H1 (cell line): ENCODE measurements at regions not wholly inside any gene's neighbourhood (a gene's known extent, or its start where the extent isn't known, plus 50 kb on each side); places are given as distances from the start of the nearest gene placed in this dataset.

Experiments used
- CTCF ChIA-PET: fragments of 300-600 bp; sonication (Branson Sonifier 250); formaldehyde crosslinking; loops from one replicate; lab custom pipeline; 2021; ENCODE audit not compliant: partially characterized antibody; lab: Charles Lee
- POLR2A ChIA-PET: fragments of 300-600 bp; sonication (Branson Sonifier 250); formaldehyde crosslinking; loops from one replicate; lab custom pipeline; 2021; ENCODE audit warnings: inconsistent platforms; ENCODE audit not compliant: partially characterized antibody; lab: Charles Lee
- DNase-seq, 2 experiments: peaks; one replicate each; pipeline versions ENCODE4 v3.0.0 to v3.0.0-alpha.2; 2010 to 2022; ENCODE audit warnings: low spot score in 2 of 2, low read depth in 1 of 2, mixed read lengths in 1 of 2
- FAIRE-seq: peaks from 2 replicates; lab custom pipeline; 2011; peaks lifted over from hg19 to GRCh38; lab: Jason Lieb, UNC
- H2AFZ ChIP-seq: 2 replicates; pipeline ENCODE4 v1.8.1; 2012; ENCODE audit warnings: low read length, inconsistent platforms
- H2AK5ac ChIP-seq: 2 replicates; pipeline ENCODE4 v1.6.1; 2013; ENCODE audit warnings: low read depth, low read length
- H2BK120ac ChIP-seq: replicated peaks from 2 replicates; pipeline ENCODE3; 2013; ENCODE audit warnings: low read depth, low read length, inconsistent platforms
- H2BK12ac ChIP-seq: 2 replicates; pipeline ENCODE4 v1.6.1; 2013; ENCODE audit warnings: low read depth, low read length
- H2BK15ac ChIP-seq: 2 replicates; pipeline ENCODE4 v1.6.1; 2013; ENCODE audit warnings: low read length
- H2BK20ac ChIP-seq: 2 replicates; pipeline ENCODE4 v1.6.1; 2013; ENCODE audit warnings: low read length
- H2BK5ac ChIP-seq: 2 replicates; pipeline ENCODE4 v1.6.1; 2013; ENCODE audit warnings: low read depth, low read length
- H3K14ac ChIP-seq: 2 replicates; pipeline ENCODE4 v1.6.1; 2013; ENCODE audit warnings: inconsistent platforms; ENCODE audit not compliant: insufficient read length
- H3K18ac ChIP-seq: 2 replicates; pipeline ENCODE4 v1.6.1; 2013; ENCODE audit warnings: low read length; ENCODE audit errors: extremely low read depth
- H3K23ac ChIP-seq: 2 replicates; pipeline ENCODE4 v1.6.1; 2013; ENCODE audit warnings: inconsistent platforms; ENCODE audit not compliant: insufficient read length
- H3K23me2 ChIP-seq: 2 replicates; pipeline ENCODE4 v1.6.1; 2013; ENCODE audit warnings: low read depth, low read length
- H3K27ac ChIP-seq: 2 replicates; pipeline ENCODE4 v1.6.1; 2011; ENCODE audit warnings: low read depth, low read length, inconsistent platforms
- H3K27me3 ChIP-seq, 4 experiments: replicated peaks in 1 of 4; 1 replicate in 1 of 4; 2 replicates in 3 of 4; pipeline versions ENCODE4 v1.6.1 to v1.8.1; 2011 to 2013; ENCODE audit warnings: low read length in 3 of 4, mild to moderate bottlenecking in 3 of 4, inconsistent platforms in 2 of 4, mixed read lengths in 2 of 4, moderate library complexity in 1 of 4; ENCODE audit not compliant: control insufficient read depth in 3 of 4, insufficient read depth in 3 of 4; ENCODE audit errors: extremely low read depth in 1 of 4
- H3K36me3 ChIP-seq, 4 experiments: 2 replicates each; pipeline versions ENCODE4 v1.6.1 to v1.8.1; 2011 to 2013; ENCODE audit warnings: mild to moderate bottlenecking in 4 of 4, low read length in 3 of 4, moderate library complexity in 2 of 4, control low read depth in 1 of 4, inconsistent platforms in 1 of 4; ENCODE audit not compliant: insufficient read depth in 4 of 4, control insufficient read depth in 2 of 4
- H3K4ac ChIP-seq: replicated peaks from 2 replicates; pipeline ENCODE3; 2013; ENCODE audit warnings: low read length, low read depth, mixed read lengths, inconsistent platforms; ENCODE audit not compliant: insufficient read length
- H3K4me1 ChIP-seq, 4 experiments: replicated peaks in 1 of 4; 1 replicate in 1 of 4; 2 replicates in 3 of 4; pipeline versions ENCODE4 v1.6.1 to v1.8.1; 2011 to 2013; ENCODE audit warnings: low read length in 3 of 4, inconsistent platforms in 2 of 4, mixed read lengths in 1 of 4; ENCODE audit not compliant: insufficient read depth in 4 of 4, control insufficient read depth in 3 of 4
- H3K4me2 ChIP-seq, 2 experiments: 2 replicates each; pipeline versions ENCODE4 v1.6.1 to v1.8.1; 2011 to 2013; ENCODE audit warnings: low read depth in 2 of 2, low read length in 2 of 2, control low read depth in 1 of 2, inconsistent platforms in 1 of 2, mild to moderate bottlenecking in 1 of 2; ENCODE audit not compliant: insufficient read depth in 1 of 2
- H3K4me3 ChIP-seq, 4 experiments: fragments of 200-600, 300-600 bp in 1 of 4; sonication (generic), shearing (Covaris generic), sonication (Bioruptor Twin) in 1 of 4; 2 replicates each; pipeline versions ENCODE4 v1.5.1 to v1.8.1; 2011 to 2016; ENCODE audit warnings: low read length in 4 of 4, low read depth in 3 of 4, control low read depth in 2 of 4, inconsistent platforms in 2 of 4, mild to moderate bottlenecking in 2 of 4, mixed read lengths in 1 of 4, moderate library complexity in 1 of 4; ENCODE audit not compliant: insufficient read depth in 2 of 4; ENCODE audit errors: extremely low read depth in 1 of 4
- H3K56ac ChIP-seq: replicated peaks from 2 replicates; pipeline ENCODE3; 2013; ENCODE audit warnings: low read depth, mild to moderate bottlenecking, mixed read lengths, low read length, inconsistent platforms; ENCODE audit not compliant: insufficient read length
- H3K79me1 ChIP-seq: 2 replicates; pipeline ENCODE4 v1.6.1; 2013; ENCODE audit warnings: low read depth, low read length, control low read depth
- H3K79me2 ChIP-seq, 2 experiments: 2 replicates each; pipeline versions ENCODE4 v1.6.1 to v1.8.1; 2012 to 2013; ENCODE audit warnings: low read length in 2 of 2, mild to moderate bottlenecking in 2 of 2, inconsistent platforms in 1 of 2; ENCODE audit not compliant: insufficient read depth in 2 of 2, control insufficient read depth in 1 of 2
- H3K9ac ChIP-seq, 4 experiments: replicated peaks in 1 of 4; 1 replicate in 1 of 4; 2 replicates in 3 of 4; pipeline versions ENCODE4 v1.6.1 to v1.8.1; 2011 to 2013; ENCODE audit warnings: low read depth in 3 of 4, low read length in 3 of 4, control low read depth in 2 of 4, mild to moderate bottlenecking in 2 of 4, moderate library complexity in 2 of 4, inconsistent platforms in 1 of 4; ENCODE audit errors: extremely low read depth in 1 of 4
- H3K9me3 ChIP-seq, 2 experiments: 2 replicates each; pipeline versions ENCODE4 v1.6.1 to v1.8.1; 2012 to 2013; ENCODE audit warnings: mild to moderate bottlenecking in 2 of 2, moderate library complexity in 2 of 2, control low read depth in 1 of 2, inconsistent platforms in 1 of 2, low read depth in 1 of 2, low read length in 1 of 2, mixed read lengths in 1 of 2; ENCODE audit not compliant: insufficient read depth in 2 of 2
- H4K20me1 ChIP-seq, 2 experiments: replicated peaks in 1 of 2; 2 replicates each; pipeline versions ENCODE3 to v1.8.1; 2011 to 2013; ENCODE audit warnings: inconsistent platforms in 2 of 2, low read length in 2 of 2, mild to moderate bottlenecking in 1 of 2; ENCODE audit not compliant: insufficient read depth in 2 of 2, control insufficient read depth in 1 of 2
- H4K5ac ChIP-seq: 2 replicates; pipeline ENCODE4 v1.6.1; 2013; ENCODE audit warnings: low read length, low read depth, mixed read lengths, inconsistent platforms; ENCODE audit not compliant: insufficient read length
- H4K8ac ChIP-seq: 2 replicates; pipeline ENCODE4 v1.8.0; 2013; ENCODE audit warnings: mild to moderate bottlenecking, moderate library complexity, low read length, inconsistent platforms; ENCODE audit not compliant: insufficient read depth; ENCODE audit errors: extremely low read depth
- H4K91ac ChIP-seq: replicated peaks from 2 replicates; pipeline ENCODE3; 2013; ENCODE audit warnings: low read length, mixed read lengths, inconsistent platforms; ENCODE audit not compliant: insufficient read length
- CHD7 ChIP-seq: fragments of 300-600 bp; sonication (generic); IDR thresholded peaks from 2 replicates; pipeline ENCODE4 v1.7.1; 2012; ENCODE audit warnings: low read length, moderate library complexity, mild to moderate bottlenecking, inconsistent platforms; ENCODE audit not compliant: insufficient replicate concordance

GRCh38 chr4:136528131-136528530, 1004.2 kb downstream of the PCDH18 start:
- H3K36me3 ChIP-seq: no peaks in the 10 kb centered on the region
- H3K27ac ChIP-seq: no peak overlapping the region
- POLR2A ChIA-PET: no interaction called here
- no peak overlapping the region for H2BK20ac ChIP-seq
- H2BK12ac ChIP-seq: no peak overlapping the region
- CTCF ChIA-PET: no interaction called here
- no peak overlapping the region for H2BK5ac ChIP-seq
- H4K8ac ChIP-seq: no peak overlapping the region
- H3K23me2 ChIP-seq: no peaks in the 10 kb centered on the region
- no peak overlapping the region for H3K4me3 ChIP-seq
- no peak overlapping the region for H4K5ac ChIP-seq
- H3K23ac ChIP-seq: no peak overlapping the region
- no peak for FAIRE-seq
- H2AK5ac ChIP-seq: no peak overlapping the region
- no peaks in the 10 kb centered on the region for H3K4me1 ChIP-seq
- no peak overlapping the region for H3K56ac ChIP-seq
- no peaks in the 10 kb centered on the region for H3K79me2 ChIP-seq
- no peaks in the 10 kb centered on the region for H3K27me3 ChIP-seq
- no peak for DNase-seq
- no peak overlapping the region for H2BK15ac ChIP-seq
- no peak overlapping the region for H3K4me2 ChIP-seq
- no peaks in the 10 kb centered on the region for H3K79me1 ChIP-seq
- H3K9me3 ChIP-seq: no peaks in the 10 kb centered on the region
- H4K20me1 ChIP-seq: no peaks in the 10 kb centered on the region
- H2AFZ ChIP-seq: no peak overlapping the region
- no peak overlapping the region for H2BK120ac ChIP-seq
- no peak overlapping the region for H4K91ac ChIP-seq
- no peak overlapping the region for H3K4ac ChIP-seq
- no peak overlapping the region for H3K14ac ChIP-seq
- no peak overlapping the region for H3K9ac ChIP-seq
- no peak overlapping the region for H3K18ac ChIP-seq
- TF ChIP-seq CHD7: no peak
